ENCODE measurements at regions not wholly inside any gene's neighbourhood (a gene's known extent, or its start where the extent isn't known, plus 50 kb on each side); places are given as distances from the start of the nearest gene placed in this dataset.
"Not testable (repeated sequence)": the region's sequence is repeated elsewhere in the genome, so short reads cannot be mapped to it uniquely, and the experiment has no call there.

GRCh38 chr20:58033026-58033536 lies 195.4 kb downstream of the ANKRD60 start:
- DNase-seq, result no peak

- DNase-seq, result no peak
These were observed 195.9 kb downstream of the ANKRD60 start for GRCh38 chr20:58032599-58032998.

GRCh38 chr20:58031350-58031749 lies 197.1 kb downstream of the ANKRD60 start:
- not testable (repeated sequence) for DNase-seq

GRCh38 chr20:58028123-58028522 lies 200.3 kb downstream of the ANKRD60 start:
- DNase-seq, result no peak

- no peak for DNase-seq
These were observed 202.1 kb downstream of the ANKRD60 start for GRCh38 chr20:58026361-58026760.

- DNase-seq, result no peak
These were observed 203.2 kb downstream of the ANKRD60 start for GRCh38 chr20:58025233-58025632.

- no peak for DNase-seq
These were observed 204.2 kb downstream of the ANKRD60 start for GRCh38 chr20:58024241-58024721.

GRCh38 chr20:58023781-58024180 lies 204.7 kb downstream of the ANKRD60 start:
- no peak for DNase-seq

- no peak for DNase-seq
These were observed 205.1 kb downstream of the ANKRD60 start for GRCh38 chr20:58023346-58023745.

- DNase-seq, result no peak
These were observed 205.7 kb downstream of the ANKRD60 start for GRCh38 chr20:58022711-58023110.

GRCh38 chr20:58021481-58021880 lies 207.0 kb downstream of the ANKRD60 start:
- DNase-seq, result no peak

GRCh38 chr20:58020656-58021454 lies 207.6 kb downstream of the ANKRD60 start:
- no peak for DNase-seq

GRCh38 chr20:58019850-58020625 lies 208.4 kb downstream of the ANKRD60 start:
- DNase-seq, result no peak

GRCh38 chr20:58019027-58019849 lies 209.2 kb downstream of the ANKRD60 start:
- DNase-seq, result no peak

- DNase-seq, result no peak
These were observed 209.9 kb downstream of the ANKRD60 start for GRCh38 chr20:58018590-58018989.

- no peak for DNase-seq
These were observed 210.4 kb downstream of the ANKRD60 start for GRCh38 chr20:58017970-58018530.

GRCh38 chr20:58017231-58017969 lies 211.1 kb downstream of the ANKRD60 start:
- no peak for DNase-seq

GRCh38 chr20:58016779-58017178 lies 211.7 kb downstream of the ANKRD60 start:
- no peak for DNase-seq

GRCh38 chr20:58014628-58015315 lies 213.7 kb downstream of the ANKRD60 start:
- no peak for DNase-seq

GRCh38 chr20:58012731-58013510 lies 215.5 kb downstream of the ANKRD60 start:
- DNase-seq, result no peak
